ENCODE measurements at regions not wholly inside any gene's neighbourhood (a gene's known extent, or its start where the extent isn't known, plus 50 kb on each side); places are given as distances from the start of the nearest gene placed in this dataset.

- Histone ChIP-seq H2AFZ (no peak overlapping the region), H3K9me3 (ENCODE audit: insufficient read depth, low read depth) (no peaks in the 10 kb centered on the region), H3K4me1 (replicated peaks; ENCODE audit: insufficient read depth) (no peaks in the 10 kb centered on the region), H3K36me3 (ENCODE audit: low read depth) (no peaks in the 10 kb centered on the region), H3K4me2 (no peak overlapping the region), H3K27me3 (ENCODE audit: insufficient read depth, low read depth) (no peaks in the 10 kb centered on the region), H3K9me2 (ENCODE audit: insufficient read depth) (no peaks in the 10 kb centered on the region), H3K79me2 (ENCODE audit: low read depth) (no peaks in the 10 kb centered on the region), H4K20me1 (ENCODE audit: insufficient read depth) (no peaks in the 10 kb centered on the region), H3K27ac (no peak overlapping the region), H3F3A (ENCODE audit: insufficient read depth, low read depth) (no peaks in the 10 kb centered on the region), H3K4me3 (no peak overlapping the region)
- ChIA-PET CTCF (no interaction called here), POLR2A (ENCODE audit: unreplicated experiment) (no interaction called here)
- no peak for DNase-seq
- BruUV-seq (replicated peaks) = no TSS peak
- intact Hi-C loops (cut with micrococcal nuclease; ENCODE audit: unreplicated experiment) = no loop called here
- TF ChIP-seq EZH2 (IDR thresholded peaks at IDR 0.05; ENCODE audit: low read depth) (no peak), CTCF (conservative IDR thresholded peaks at IDR 0.05) (no peak)
Measured at GRCh38 chr13:89310943-89311672, 1639.9 kb downstream of the SLITRK5 start.

GRCh38 chr13:89315287-89315686 is 1644.1 kb downstream of the SLITRK5 start:
- H3K9me2 ChIP-seq (ENCODE audit: insufficient read depth) = 0 out of 2 replicates have a peak, but pooled peaks cover 3% of the 10 kb centered on the region
- no peaks in the 10 kb centered on the region for H3K36me3 ChIP-seq (ENCODE audit: low read depth)
- TF ChIP-seq CTCF (conservative IDR thresholded peaks at IDR 0.05) (no peak), EZH2 (IDR thresholded peaks at IDR 0.05; ENCODE audit: low read depth) (no peak)
- no peak overlapping the region; the same call in 1 of the 2 replicates for H2AFZ ChIP-seq
- no TSS peak for BruUV-seq (replicated peaks)
- CTCF ChIA-PET = no interaction called here
- no peaks in the 10 kb centered on the region for H3K27me3 ChIP-seq (ENCODE audit: insufficient read depth, low read depth)
- no peak overlapping the region for H3K27ac ChIP-seq
- H3K79me2 ChIP-seq (ENCODE audit: low read depth) = no peaks in the 10 kb centered on the region
- no peaks in the 10 kb centered on the region for H3K9me3 ChIP-seq (ENCODE audit: insufficient read depth, low read depth)
- no peaks in the 10 kb centered on the region for H4K20me1 ChIP-seq (ENCODE audit: insufficient read depth)
- intact Hi-C loops (cut with micrococcal nuclease; ENCODE audit: unreplicated experiment) = no loop called here
- no peak overlapping the region for H3K4me2 ChIP-seq
- POLR2A ChIA-PET (ENCODE audit: unreplicated experiment) = no interaction called here
- no peaks in the 10 kb centered on the region for H3F3A ChIP-seq (ENCODE audit: insufficient read depth, low read depth)
- no peaks in the 10 kb centered on the region for H3K4me1 ChIP-seq (replicated peaks; ENCODE audit: insufficient read depth)
- H3K4me3 ChIP-seq = no peak overlapping the region
- DNase-seq = no peak

GRCh38 chr13:89322466-89322865 is 1651.3 kb downstream of the SLITRK5 start:
- Histone ChIP-seq H3K4me3 (no peak overlapping the region), H3K27me3 (ENCODE audit: insufficient read depth, low read depth) (no peaks in the 10 kb centered on the region), H2AFZ (0 out of 2 replicates have a peak overlapping the region, but pooled peaks have one; percentile 22), H3F3A (ENCODE audit: insufficient read depth, low read depth) (no peaks in the 10 kb centered on the region), H3K79me2 (ENCODE audit: low read depth) (no peaks in the 10 kb centered on the region), H3K4me1 (replicated peaks; ENCODE audit: insufficient read depth) (no peaks in the 10 kb centered on the region), H3K9me2 (ENCODE audit: insufficient read depth) (0 out of 2 replicates have a peak, but pooled peaks cover 3% of the 10 kb centered on the region), H3K27ac (no peak overlapping the region), H3K36me3 (ENCODE audit: low read depth) (no peaks in the 10 kb centered on the region), H3K4me2 (no peak overlapping the region), H4K20me1 (ENCODE audit: insufficient read depth) (no peaks in the 10 kb centered on the region), H3K9me3 (ENCODE audit: insufficient read depth, low read depth) (no peaks in the 10 kb centered on the region)
- ChIA-PET CTCF (no interaction called here), POLR2A (ENCODE audit: unreplicated experiment) (interaction anchor here (0.6 kb wide), 1 partner anchor 135 kb away, joined by 3 read pairs; no protein-coding TSS in a partner anchor)
- intact Hi-C loops (cut with micrococcal nuclease; ENCODE audit: unreplicated experiment) = no loop called here
- DNase-seq = no peak
- TF ChIP-seq EZH2 (IDR thresholded peaks at IDR 0.05; ENCODE audit: low read depth) (no peak), CTCF (conservative IDR thresholded peaks at IDR 0.05) (no peak)
- no TSS peak for BruUV-seq (replicated peaks)
